Fibroblast of the conjunctiva (primary cell): ENCODE measurements at regions not wholly inside any gene's neighbourhood (a gene's known extent, or its start where the extent isn't known, plus 50 kb on each side); places are given as distances from the start of the nearest gene placed in this dataset.

Experiments used
- DNase-seq: peaks from one replicate; pipeline ENCODE4 v3.0.0-alpha.2; 2010; ENCODE audit warnings: low read depth

GRCh38 chr2:55102056-55102812 lies 52.0 kb upstream of the RTN4 start:
- peak; percentile 85 for DNase-seq

- DNase-seq: no peak
Measured at GRCh38 chr2:55101466-55101865, 51.2 kb upstream of the RTN4 start.

GRCh38 chr2:55099878-55100820 lies 49.9 kb upstream of the RTN4 start:
- DNase-seq: peak; percentile 87
